T-helper 2 cell treated with Interferon-gamma antibody and Interleukin-4, amounts not matched to agents 5 μg/mL and 100 μg/mL, for 36 hours (primary cell): ENCODE measurements at regions not wholly inside any gene's neighbourhood (a gene's known extent, or its start where the extent isn't known, plus 50 kb on each side); places are given as distances from the start of the nearest gene placed in this dataset.
"Not testable (repeated sequence)": the region's sequence is repeated elsewhere in the genome, so short reads cannot be mapped to it uniquely, and the experiment has no call there.

Source experiments
- DNase-seq: peaks from one replicate; pipeline ENCODE4 v3.0.0; 2021; ENCODE audit warnings: low spot score
- H3K27ac Mint-ChIP-seq: one replicate; pipeline ENCODE4 v1.8.0; 2021; ENCODE audit warnings: mild to moderate bottlenecking, mixed read lengths
- H3K27me3 Mint-ChIP-seq: one replicate; pipeline ENCODE4 v1.8.0; 2021; ENCODE audit warnings: low read depth, mixed read lengths
- H3K36me3 Mint-ChIP-seq: one replicate; pipeline ENCODE4 v1.8.0; 2021; ENCODE audit warnings: low read depth, mixed read lengths
- H3K4me1 Mint-ChIP-seq: one replicate; pipeline ENCODE4 v1.8.0; 2021; ENCODE audit warnings: low read depth, mixed read lengths
- H3K4me3 Mint-ChIP-seq: one replicate; pipeline ENCODE4 v1.8.0; 2022; ENCODE audit warnings: mild to moderate bottlenecking, moderate library complexity, mixed read lengths
- H3K9me3 Mint-ChIP-seq: one replicate; pipeline ENCODE4 v1.8.0; 2021; ENCODE audit warnings: mixed read lengths

DNA sequence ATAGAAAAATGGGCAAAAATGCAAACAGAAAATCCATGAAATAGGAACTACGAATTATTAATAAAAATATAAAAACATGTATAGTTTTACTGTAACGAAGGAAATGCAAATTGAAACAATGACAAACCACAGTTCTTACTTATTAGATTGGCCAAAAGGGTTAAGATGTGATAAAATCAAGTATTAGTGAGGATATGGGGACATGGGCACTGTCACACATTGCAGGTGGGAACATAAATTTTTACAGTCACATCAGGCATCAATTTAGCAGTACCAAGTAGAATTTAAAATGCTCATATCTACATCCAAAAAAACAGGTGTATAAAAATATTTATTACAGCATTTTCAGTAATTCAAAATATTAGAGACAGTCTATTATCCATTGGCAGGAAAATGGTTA is 353.2 kb upstream of the API5 start:
- Mint-ChIP-seq H3K4me1 (no peaks in the 10 kb centered on the region), H3K36me3 (no peaks in the 10 kb centered on the region), H3K27ac (no peak overlapping the region), H3K27me3 (no peaks in the 10 kb centered on the region), H3K4me3 (no peak overlapping the region), H3K9me3 (peaks cover 4% of the 10 kb centered on the region)
- DNase-seq: no peak

DNA sequence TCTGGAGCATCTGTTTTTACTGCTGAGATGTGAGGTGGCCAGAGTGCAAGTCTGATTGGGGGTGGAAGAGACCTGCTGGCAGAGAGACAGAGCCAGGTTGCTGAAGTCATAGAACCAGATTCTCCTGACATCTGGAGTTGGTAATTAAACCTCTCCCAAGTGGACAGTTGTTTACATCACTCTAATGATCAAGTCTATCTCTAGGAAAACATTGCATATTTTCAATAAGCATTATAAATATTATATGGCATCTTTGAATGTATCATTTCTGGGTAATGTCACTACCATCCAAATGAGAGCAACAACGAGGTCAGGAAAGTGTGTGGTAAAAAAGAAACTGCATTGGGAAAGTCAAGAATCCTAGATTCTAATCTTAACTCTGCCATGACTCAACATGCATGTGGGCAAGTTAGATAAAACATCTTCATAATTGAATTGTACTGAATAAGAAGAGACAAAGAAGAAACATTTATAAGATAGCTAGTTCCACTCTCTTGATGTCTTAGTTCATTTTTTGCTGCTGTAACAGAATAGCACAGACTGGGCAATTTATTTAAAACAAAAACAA is 351.2 kb upstream of the API5 start:
- Mint-ChIP-seq H3K36me3 (no peaks in the 10 kb centered on the region), H3K9me3 (peaks cover 4% of the 10 kb centered on the region), H3K27ac (no peak overlapping the region), H3K27me3 (no peaks in the 10 kb centered on the region), H3K4me1 (no peaks in the 10 kb centered on the region), H3K4me3 (no peak overlapping the region)
- DNase-seq: no peak

DNA sequence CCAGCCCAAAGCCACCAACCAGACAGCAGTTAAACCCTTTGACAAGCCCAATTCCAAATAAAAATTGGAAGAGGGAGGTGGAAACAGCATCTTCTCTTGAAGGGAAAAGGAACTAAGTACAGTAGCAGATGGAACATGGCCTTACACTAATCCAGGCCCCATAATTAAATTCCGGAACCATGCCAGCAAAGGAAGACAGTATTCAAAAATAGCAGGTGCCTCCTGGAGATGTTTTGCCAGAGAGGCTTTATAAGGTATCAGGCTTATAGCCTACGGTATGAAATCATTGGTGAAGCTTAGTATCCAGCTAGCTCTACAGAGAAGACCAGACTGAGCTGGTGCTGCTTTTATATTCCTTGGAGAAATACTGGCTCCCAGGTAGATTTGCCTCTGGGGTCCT is 344.1 kb upstream of the API5 start:
- H3K4me3 Mint-ChIP-seq: no peak overlapping the region
- H3K27me3 Mint-ChIP-seq: no peaks in the 10 kb centered on the region
- H3K27ac Mint-ChIP-seq: no peak overlapping the region
- no peaks in the 10 kb centered on the region for H3K36me3 Mint-ChIP-seq
- no peak for DNase-seq
- peaks cover 8% of the 10 kb centered on the region for H3K9me3 Mint-ChIP-seq
- no peaks in the 10 kb centered on the region for H3K4me1 Mint-ChIP-seq

DNA sequence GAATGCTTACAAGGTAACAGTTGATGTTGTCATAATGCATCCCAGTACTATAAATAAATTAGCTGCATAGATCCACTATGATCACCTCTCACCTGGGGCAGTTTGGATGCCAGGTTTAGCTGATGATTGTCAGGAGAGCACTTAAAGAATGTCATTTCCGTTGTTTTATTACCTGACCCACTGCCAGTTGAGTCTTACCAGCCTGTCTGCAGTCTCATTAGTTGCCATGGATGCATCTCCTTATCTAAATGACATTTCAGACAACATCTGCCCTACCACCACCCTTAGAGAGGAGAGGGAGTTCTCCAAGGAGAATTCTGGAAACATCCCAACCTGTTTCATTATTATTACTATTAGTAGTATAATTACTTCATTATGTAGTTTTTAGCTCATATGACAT is 339.1 kb upstream of the API5 start:
- H3K36me3 Mint-ChIP-seq: no peaks in the 10 kb centered on the region
- H3K9me3 Mint-ChIP-seq: peaks cover 4% of the 10 kb centered on the region
- H3K4me1 Mint-ChIP-seq: no peaks in the 10 kb centered on the region
- no peak for DNase-seq
- H3K4me3 Mint-ChIP-seq: no peak overlapping the region
- H3K27me3 Mint-ChIP-seq: no peaks in the 10 kb centered on the region
- no peak overlapping the region for H3K27ac Mint-ChIP-seq

DNA sequence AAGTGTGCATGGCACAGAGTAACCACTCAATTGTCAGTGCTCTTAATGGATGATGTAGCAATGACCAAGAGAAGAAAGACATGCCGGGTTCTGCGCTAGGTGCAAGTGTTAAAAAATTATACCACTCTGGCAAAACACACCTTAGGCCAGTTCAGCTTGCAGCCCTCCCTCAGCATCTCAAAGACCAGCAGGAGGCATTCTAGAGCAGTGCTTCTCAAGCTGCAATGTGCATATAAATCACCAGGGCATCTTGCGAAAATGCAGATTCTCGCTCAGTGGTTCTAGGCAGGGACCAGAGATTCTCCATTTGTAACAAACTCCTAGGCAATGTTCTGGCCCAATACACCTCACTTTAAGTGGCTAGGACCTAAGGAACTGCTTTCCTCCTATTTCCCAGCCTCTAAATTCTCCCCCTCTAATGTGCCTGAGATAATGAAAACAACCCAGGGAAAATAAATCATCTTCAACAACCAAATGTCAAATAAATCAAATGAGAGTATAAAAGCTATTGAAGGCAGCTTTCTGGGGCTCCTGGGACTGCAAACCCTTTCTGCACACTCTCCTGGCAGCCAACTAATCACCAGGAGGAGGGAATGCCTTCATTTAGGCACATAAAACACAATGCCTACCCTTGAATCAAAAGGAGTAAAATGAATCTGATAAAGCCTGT is 337.2 kb upstream of the API5 start:
- DNase-seq: no peak
- Mint-ChIP-seq H3K27me3 (no peaks in the 10 kb centered on the region), H3K4me1 (no peaks in the 10 kb centered on the region), H3K27ac (no peak overlapping the region), H3K36me3 (no peaks in the 10 kb centered on the region), H3K4me3 (no peak overlapping the region), H3K9me3 (peaks cover 9% of the 10 kb centered on the region)

DNA sequence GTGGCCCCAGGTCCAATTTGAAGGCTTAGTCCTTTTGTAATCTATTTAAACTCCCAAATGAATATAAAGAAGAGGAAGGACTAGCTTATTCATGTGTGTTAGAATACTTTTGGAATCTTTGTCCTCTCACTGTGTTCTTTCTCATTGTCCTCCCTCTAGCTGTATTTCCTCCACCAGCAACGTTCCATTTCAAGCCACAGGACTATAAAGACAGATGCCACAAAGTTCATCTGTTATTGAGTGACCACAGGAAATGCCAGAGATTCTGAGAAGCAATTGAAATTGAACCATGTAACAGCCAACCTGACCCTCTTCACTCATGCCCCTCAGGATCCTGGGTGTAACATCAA is 336.6 kb upstream of the API5 start:
- Mint-ChIP-seq H3K27me3 (no peaks in the 10 kb centered on the region), H3K36me3 (no peaks in the 10 kb centered on the region), H3K27ac (no peak overlapping the region), H3K4me1 (no peaks in the 10 kb centered on the region), H3K4me3 (no peak overlapping the region), H3K9me3 (peaks cover 9% of the 10 kb centered on the region)
- DNase-seq: no peak

DNA sequence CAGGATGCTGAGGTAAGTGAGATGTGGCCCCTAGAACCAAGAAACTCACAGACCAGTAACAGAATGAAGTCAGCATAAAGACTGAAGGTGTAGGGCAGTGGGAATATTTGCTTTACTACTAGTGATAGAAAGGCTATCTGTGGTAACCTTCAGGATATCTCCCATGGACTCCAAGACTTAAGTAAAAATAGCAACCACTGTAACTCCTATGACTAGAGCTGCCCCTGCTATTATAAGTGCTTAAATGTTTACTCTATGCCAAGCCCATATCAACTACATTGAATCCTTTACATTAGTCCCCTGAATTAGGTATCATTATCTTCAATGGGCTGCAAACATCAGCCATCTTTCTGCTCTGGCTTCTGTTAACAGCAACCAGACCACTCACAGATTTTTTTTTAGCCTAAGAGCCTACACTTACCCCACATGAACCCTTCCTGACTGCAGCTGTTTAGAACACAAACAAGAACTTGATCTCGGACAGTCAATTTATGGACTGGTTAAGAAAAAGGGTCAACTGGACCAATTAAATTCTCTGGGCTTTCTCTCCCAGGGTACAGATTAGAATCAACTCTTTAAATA is 335.1 kb upstream of the API5 start:
- Mint-ChIP-seq H3K4me1 (no peaks in the 10 kb centered on the region), H3K27ac (no peak overlapping the region), H3K36me3 (no peaks in the 10 kb centered on the region), H3K4me3 (no peak overlapping the region), H3K27me3 (no peaks in the 10 kb centered on the region), H3K9me3 (peaks cover 5% of the 10 kb centered on the region)
- no peak for DNase-seq

DNA sequence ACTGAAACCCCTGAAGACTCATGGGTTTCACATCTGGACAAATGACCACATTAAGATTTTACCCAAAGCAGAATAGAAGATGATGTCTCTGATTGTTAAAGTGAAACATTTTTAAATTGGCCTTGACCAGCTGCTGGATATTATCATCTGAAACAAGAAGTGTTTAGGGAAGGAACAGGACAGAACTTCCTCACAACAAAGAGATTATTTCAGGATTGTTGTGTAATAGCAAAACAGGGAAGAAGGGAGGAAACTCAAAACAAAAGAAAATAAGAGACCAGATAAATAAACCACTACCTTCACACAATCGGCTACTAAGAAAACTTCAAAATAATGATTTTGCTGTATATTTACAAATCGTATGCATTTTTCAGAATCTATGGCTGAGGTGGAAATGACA is 319.2 kb upstream of the API5 start:
- Mint-ChIP-seq H3K4me1 (no peaks in the 10 kb centered on the region), H3K4me3 (no peak overlapping the region), H3K27ac (no peak overlapping the region), H3K27me3 (no peaks in the 10 kb centered on the region), H3K9me3 (peaks cover 8% of the 10 kb centered on the region), H3K36me3 (no peaks in the 10 kb centered on the region)
- no peak for DNase-seq

DNA sequence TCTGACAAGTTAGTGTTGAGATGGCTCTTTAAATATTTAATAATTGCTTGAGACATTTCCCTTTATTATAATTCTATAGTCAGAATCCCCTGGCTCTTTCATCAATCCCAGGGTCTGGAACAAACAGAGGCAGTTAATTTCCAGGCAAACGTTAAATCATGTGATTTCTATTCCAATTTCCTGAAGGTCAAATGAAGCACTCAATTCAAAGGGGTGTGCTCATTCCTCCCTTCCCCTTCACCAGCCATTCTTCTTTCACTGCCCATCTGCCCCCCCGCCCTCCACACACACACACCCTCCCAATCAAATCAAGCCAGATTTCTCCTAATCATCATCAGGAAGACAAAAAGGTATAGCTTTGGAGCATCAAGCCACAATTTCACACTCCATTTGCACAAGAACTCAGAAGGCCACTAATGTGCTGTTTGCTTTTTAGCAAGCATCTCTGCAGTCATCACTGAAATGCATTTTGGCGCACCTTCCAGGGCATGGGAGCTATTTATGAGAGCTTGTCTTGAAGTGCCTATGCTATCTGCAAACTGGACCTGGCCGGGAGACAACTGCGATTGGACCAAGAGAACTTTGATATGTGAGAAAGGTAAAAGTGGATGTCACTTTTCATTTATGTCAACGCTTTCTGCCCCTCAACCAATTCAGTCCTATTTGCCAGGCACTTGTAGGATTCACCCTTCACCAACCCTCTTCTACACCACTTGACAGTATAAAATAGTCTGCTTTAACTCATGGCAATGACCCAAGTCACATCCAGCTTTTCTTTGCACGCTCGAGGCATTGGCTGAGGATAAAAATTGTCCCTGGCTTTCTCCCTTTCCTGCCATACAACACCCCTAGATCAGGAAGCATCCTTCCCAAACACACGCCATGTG is 315.1 kb upstream of the API5 start:
- Mint-ChIP-seq H3K27ac (no peak overlapping the region), H3K4me1 (no peaks in the 10 kb centered on the region), H3K27me3 (no peaks in the 10 kb centered on the region), H3K9me3 (no peaks in the 10 kb centered on the region), H3K4me3 (no peak overlapping the region), H3K36me3 (no peaks in the 10 kb centered on the region)
- no peak for DNase-seq

DNA sequence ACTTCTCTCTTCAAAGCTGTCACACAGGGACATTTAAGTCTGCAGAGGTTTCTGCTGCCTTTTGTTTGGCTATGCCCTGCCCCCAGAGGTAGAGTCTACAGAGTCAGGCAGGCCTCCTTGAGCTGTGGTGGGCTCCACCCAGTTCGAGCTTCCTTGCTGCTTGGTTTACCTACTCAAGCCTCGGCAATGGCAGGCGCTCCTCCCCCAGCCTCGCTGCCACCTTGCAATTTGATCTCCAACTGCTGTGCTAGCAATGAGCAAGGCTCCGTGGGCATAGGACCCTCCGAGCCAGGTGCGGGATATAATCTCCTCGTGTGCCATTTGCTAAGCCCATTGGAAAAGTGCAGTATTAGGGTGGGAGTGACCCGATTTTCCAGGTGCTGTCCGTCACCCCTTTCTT is 306.9 kb upstream of the API5 start:
- not testable (repeated sequence) for H3K4me3 Mint-ChIP-seq, H3K27ac Mint-ChIP-seq, H3K4me1 Mint-ChIP-seq, DNase-seq, H3K36me3 Mint-ChIP-seq, H3K27me3 Mint-ChIP-seq
- H3K9me3 Mint-ChIP-seq: peaks cover 25% of the 10 kb centered on the region

DNA sequence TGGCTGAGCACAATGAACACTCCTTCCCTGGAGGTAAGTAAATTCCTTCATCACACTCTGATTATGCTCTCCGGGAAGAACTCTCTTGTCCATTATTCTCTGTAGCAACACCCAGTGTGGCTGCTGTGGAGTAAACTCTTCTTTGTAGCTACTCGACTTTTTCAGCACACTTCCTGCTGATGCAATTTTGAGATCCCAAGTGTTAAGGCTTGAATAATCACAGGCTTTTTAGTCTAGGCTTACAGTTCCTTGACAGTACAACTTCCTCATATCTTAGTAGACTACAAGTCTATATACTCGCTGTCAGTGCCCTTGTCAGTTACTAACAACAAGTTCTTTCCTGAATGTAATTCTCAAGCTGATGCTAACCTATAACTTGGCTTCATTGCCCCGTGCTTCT is 301.8 kb upstream of the API5 start:
- H3K36me3 Mint-ChIP-seq: no peaks in the 10 kb centered on the region
- H3K27me3 Mint-ChIP-seq: no peaks in the 10 kb centered on the region
- no peak overlapping the region for H3K27ac Mint-ChIP-seq
- no peaks in the 10 kb centered on the region for H3K4me1 Mint-ChIP-seq
- H3K4me3 Mint-ChIP-seq: no peak overlapping the region
- H3K9me3 Mint-ChIP-seq: peaks cover 15% of the 10 kb centered on the region
- DNase-seq: no peak

DNA sequence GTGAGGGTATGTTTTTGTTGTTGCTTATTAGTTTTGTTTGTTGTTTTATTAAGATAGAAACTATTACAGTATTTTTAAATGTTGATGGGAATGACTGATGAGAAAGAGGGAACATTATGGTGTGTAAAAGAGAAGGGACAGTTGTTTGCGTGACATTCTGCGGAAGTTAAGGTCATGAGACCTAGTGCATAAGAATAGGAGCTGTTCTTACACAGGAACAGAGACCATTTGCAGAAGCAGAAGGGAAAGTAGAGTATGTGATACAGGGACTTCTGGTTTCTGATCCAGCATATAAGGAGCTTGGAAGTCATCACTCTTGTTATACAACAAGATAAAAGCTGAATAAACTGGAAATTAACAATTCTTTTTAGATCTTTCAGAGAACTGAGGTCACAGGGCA is 299.2 kb upstream of the API5 start:
- H3K27me3 Mint-ChIP-seq: no peaks in the 10 kb centered on the region
- no peaks in the 10 kb centered on the region for H3K4me1 Mint-ChIP-seq
- H3K4me3 Mint-ChIP-seq: no peak overlapping the region
- peaks cover 4% of the 10 kb centered on the region for H3K9me3 Mint-ChIP-seq
- no peak overlapping the region for H3K27ac Mint-ChIP-seq
- DNase-seq: no peak
- no peaks in the 10 kb centered on the region for H3K36me3 Mint-ChIP-seq

DNA sequence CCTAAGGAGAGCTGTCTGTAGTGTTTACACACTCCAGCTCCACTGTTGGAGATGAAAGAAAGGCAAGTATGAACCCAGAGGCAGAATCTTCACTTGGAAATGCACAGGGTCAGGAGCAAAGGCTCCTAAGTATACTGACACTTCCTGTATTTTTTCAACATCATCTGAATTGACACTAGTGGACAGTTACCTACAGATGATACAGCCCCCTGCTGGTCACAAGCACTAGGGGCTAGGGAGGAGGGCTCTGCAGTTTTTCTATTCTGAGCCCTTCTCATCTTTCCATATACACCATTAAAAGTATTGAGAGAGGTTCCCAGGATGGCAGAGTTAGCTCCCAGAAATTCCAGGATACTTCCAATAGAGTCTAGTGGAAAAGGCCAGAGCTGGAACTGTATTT is 290.3 kb upstream of the API5 start:
- no peaks in the 10 kb centered on the region for H3K27me3 Mint-ChIP-seq

DNA sequence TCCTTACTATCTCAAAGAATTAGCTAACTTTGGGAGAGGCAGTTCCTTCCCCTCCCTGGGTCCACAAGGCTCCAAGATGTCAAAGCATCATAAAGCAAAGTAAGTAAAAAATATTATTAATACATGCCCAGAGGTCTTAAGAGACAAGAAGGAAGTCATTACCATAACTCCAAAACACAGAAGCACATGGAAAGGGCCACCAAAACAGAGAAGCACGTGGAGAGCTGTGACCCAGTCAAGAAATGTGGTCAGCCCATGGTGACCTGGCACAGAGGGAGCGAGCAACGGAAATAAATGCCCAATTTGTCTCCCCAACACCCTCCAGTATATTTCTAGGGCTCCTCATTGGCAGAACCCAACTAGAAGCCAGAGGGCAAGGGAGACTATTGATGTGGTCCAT is 277.5 kb upstream of the API5 start:
- Mint-ChIP-seq H3K9me3 (peaks cover 9% of the 10 kb centered on the region), H3K4me1 (no peaks in the 10 kb centered on the region), H3K36me3 (no peaks in the 10 kb centered on the region)

More for the DNA sequence above, 290.3 kb upstream of the API5 start:
- Mint-ChIP-seq H3K27ac (no peak overlapping the region), H3K4me3 (no peak overlapping the region), H3K36me3 (no peaks in the 10 kb centered on the region), H3K4me1 (no peaks in the 10 kb centered on the region), H3K9me3 (peaks cover 4% of the 10 kb centered on the region)
- DNase-seq: no peak

More for the DNA sequence above, 277.5 kb upstream of the API5 start:
- Mint-ChIP-seq H3K27ac (no peak overlapping the region), H3K27me3 (no peaks in the 10 kb centered on the region), H3K4me3 (no peak overlapping the region)
- no peak for DNase-seq
